HEK293T (cell line): ENCODE measurements at regions not wholly inside any gene's neighbourhood (a gene's known extent, or its start where the extent isn't known, plus 50 kb on each side); places are given as distances from the start of the nearest gene placed in this dataset.

ENCODE experiments used
- BHLHE40 ChIP-seq: fragments of 450-650 bp; IDR thresholded peaks from 2 replicates; pipeline ENCODE4 v1.6.1; 2016; ENCODE audit warnings: mild to moderate bottlenecking, moderate library complexity, borderline replicate concordance
- ELF4 ChIP-seq: fragments of 450-650 bp; IDR thresholded peaks from 2 replicates; pipeline ENCODE4 v1.6.1; 2017; ENCODE audit warnings: antibody characterized with exemption
- FOXA1 ChIP-seq: fragments of 450-650 bp; IDR thresholded peaks from 2 replicates; pipeline ENCODE4 v1.6.1; 2016; ENCODE audit warnings: mild to moderate bottlenecking
- FOXK2 ChIP-seq: fragments of 450-650 bp; IDR thresholded peaks from 2 replicates; pipeline ENCODE4 v1.6.1; 2016; ENCODE audit warnings: mild to moderate bottlenecking
- FOXM1 ChIP-seq: fragments of 450-650 bp; IDR thresholded peaks from 2 replicates; pipeline ENCODE4 v1.6.1; 2017; ENCODE audit warnings: mild to moderate bottlenecking, borderline replicate concordance
- HDGF ChIP-seq: fragments of 450-650 bp; IDR thresholded peaks from 2 replicates; pipeline ENCODE4 v1.6.1; 2017; ENCODE audit warnings: antibody characterized with exemption, borderline replicate concordance
- NFRKB ChIP-seq: fragments of 450-650 bp; IDR thresholded peaks from 2 replicates; pipeline ENCODE4 v1.6.1; 2016; ENCODE audit warnings: mild to moderate bottlenecking, moderate library complexity
- SP1 ChIP-seq: fragments of 450-650 bp; IDR thresholded peaks from 2 replicates; pipeline ENCODE4 v1.6.1; 2017
- SUZ12 ChIP-seq: fragments of 450-650 bp; IDR thresholded peaks from 2 replicates; pipeline ENCODE4 v1.6.1; 2016; ENCODE audit warnings: mild to moderate bottlenecking
- TARDBP ChIP-seq: fragments of 450-650 bp; IDR thresholded peaks from 2 replicates; pipeline ENCODE4 v1.6.1; 2016

GRCh38 chr6:119950681-119951080 is 601.1 kb upstream of the MAN1A1 start:
- TF ChIP-seq FOXA1: no peak
- TF ChIP-seq NFRKB: no peak
- TF ChIP-seq FOXK2: no peak
- no peak for TF ChIP-seq ELF4
- TF ChIP-seq BHLHE40: no peak
- TF ChIP-seq SP1: no peak
- no peak for TF ChIP-seq TARDBP
- no peak for TF ChIP-seq HDGF
- TF ChIP-seq FOXM1: no peak
- no peak for TF ChIP-seq SUZ12
